ENCODE measurements at regions not wholly inside any gene's neighbourhood (a gene's known extent, or its start where the extent isn't known, plus 50 kb on each side); places are given as distances from the start of the nearest gene placed in this dataset.

DNA sequence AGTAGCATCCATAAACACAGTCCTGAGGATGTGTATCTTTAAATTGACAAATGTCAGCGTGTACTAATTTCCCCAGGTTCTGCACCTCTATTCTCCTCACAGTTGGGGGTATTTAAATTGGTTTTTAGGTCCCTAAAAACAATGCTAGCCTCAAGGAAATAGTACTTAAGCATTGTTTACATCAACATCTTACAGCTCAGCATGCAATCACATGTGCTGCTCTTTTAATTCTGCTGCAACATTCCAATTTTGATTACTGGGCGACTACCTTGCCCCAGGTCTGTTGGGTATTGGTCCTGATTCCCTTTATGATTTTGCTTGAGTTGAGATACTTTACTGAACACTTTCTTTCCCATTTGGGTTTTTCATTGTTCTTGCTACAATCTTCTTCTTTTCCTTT lies 616.6 kb downstream of the CCER1 start:
- Histone ChIP-seq H3K27me3 (ENCODE audit: low read length) (no peaks in the 10 kb centered on the region), H3F3A (ENCODE audit: insufficient read depth) (no peaks in the 10 kb centered on the region), H4K20me1 (ENCODE audit: low read depth, low read length) (no peaks in the 10 kb centered on the region), H3K27ac (ENCODE audit: low read depth, low read length) (no peak overlapping the region), H3K9me2 (replicated peaks; ENCODE audit: insufficient read depth, low read length) (no peaks in the 10 kb centered on the region), H2AFZ (ENCODE audit: low read depth, low read length, severe bottlenecking) (no peak overlapping the region), H3K36me3 (ENCODE audit: low read length) (no peaks in the 10 kb centered on the region), H3K4me2 (ENCODE audit: low read depth, low read length, poor library complexity, severe bottlenecking) (no peak overlapping the region), H3K9me3 (ENCODE audit: insufficient read depth, low read length) (no peaks in the 10 kb centered on the region), H3K9ac (ENCODE audit: low read length) (no peak overlapping the region), H3K79me2 (ENCODE audit: insufficient read depth, low read length) (no peaks in the 10 kb centered on the region), H3K4me3 (ENCODE audit: insufficient read depth, low read length, poor library complexity, severe bottlenecking) (no peak overlapping the region)
- TF ChIP-seq, protein P1, sequence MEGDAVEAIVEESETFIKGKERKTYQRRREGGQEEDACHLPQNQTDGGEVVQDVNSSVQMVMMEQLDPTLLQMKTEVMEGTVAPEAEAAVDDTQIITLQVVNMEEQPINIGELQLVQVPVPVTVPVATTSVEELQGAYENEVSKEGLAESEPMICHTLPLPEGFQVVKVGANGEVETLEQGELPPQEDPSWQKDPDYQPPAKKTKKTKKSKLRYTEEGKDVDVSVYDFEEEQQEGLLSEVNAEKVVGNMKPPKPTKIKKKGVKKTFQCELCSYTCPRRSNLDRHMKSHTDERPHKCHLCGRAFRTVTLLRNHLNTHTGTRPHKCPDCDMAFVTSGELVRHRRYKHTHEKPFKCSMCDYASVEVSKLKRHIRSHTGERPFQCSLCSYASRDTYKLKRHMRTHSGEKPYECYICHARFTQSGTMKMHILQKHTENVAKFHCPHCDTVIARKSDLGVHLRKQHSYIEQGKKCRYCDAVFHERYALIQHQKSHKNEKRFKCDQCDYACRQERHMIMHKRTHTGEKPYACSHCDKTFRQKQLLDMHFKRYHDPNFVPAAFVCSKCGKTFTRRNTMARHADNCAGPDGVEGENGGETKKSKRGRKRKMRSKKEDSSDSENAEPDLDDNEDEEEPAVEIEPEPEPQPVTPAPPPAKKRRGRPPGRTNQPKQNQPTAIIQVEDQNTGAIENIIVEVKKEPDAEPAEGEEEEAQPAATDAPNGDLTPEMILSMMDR (IDR thresholded peaks at IDR 0.05; ENCODE audit: insufficient read depth, low read length, poor library complexity, severe bottlenecking): no peak
- TF ChIP-seq EZH2phosphoT487 (conservative IDR thresholded peaks at IDR 0.05; ENCODE audit: low read length): no peak

DNA sequence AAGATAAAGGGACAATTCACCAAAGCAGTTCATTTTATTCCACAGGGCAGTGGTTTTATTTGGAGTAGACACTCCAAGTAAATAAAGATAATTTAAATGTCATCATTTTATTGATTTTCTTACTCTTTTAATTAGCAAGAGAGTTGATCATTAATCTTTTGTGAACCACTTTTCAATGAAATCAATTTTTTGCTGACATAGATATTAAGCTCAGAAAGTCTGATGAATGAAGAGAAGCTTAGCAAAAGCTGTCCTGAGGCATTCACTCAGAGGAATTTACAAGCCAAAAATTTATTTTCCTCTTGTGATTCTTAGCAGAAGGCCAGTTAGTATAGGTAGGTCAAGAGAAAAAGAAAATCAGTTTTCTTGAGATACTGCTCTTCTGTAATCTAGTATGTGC lies 618.0 kb downstream of the CCER1 start:
- Histone ChIP-seq H3K4me2 (ENCODE audit: low read depth, low read length, poor library complexity, severe bottlenecking) (no peak overlapping the region), H3K9me3 (ENCODE audit: insufficient read depth, low read length) (no peaks in the 10 kb centered on the region), H3K27me3 (ENCODE audit: low read length) (no peaks in the 10 kb centered on the region), H3F3A (ENCODE audit: insufficient read depth) (no peaks in the 10 kb centered on the region), H3K79me2 (ENCODE audit: insufficient read depth, low read length) (no peaks in the 10 kb centered on the region), H3K9ac (ENCODE audit: low read length) (no peak overlapping the region), H4K20me1 (ENCODE audit: low read depth, low read length) (no peaks in the 10 kb centered on the region), H3K9me2 (replicated peaks; ENCODE audit: insufficient read depth, low read length) (no peaks in the 10 kb centered on the region), H2AFZ (ENCODE audit: low read depth, low read length, severe bottlenecking) (no peak overlapping the region), H3K4me3 (ENCODE audit: insufficient read depth, low read length, poor library complexity, severe bottlenecking) (no peak overlapping the region), H3K27ac (ENCODE audit: low read depth, low read length) (no peak overlapping the region), H3K36me3 (ENCODE audit: low read length) (no peaks in the 10 kb centered on the region)
- TF ChIP-seq, protein P1 (IDR thresholded peaks at IDR 0.05; ENCODE audit: insufficient read depth, low read length, poor library complexity, severe bottlenecking): no peak
- TF ChIP-seq EZH2phosphoT487 (conservative IDR thresholded peaks at IDR 0.05; ENCODE audit: low read length): no peak

DNA sequence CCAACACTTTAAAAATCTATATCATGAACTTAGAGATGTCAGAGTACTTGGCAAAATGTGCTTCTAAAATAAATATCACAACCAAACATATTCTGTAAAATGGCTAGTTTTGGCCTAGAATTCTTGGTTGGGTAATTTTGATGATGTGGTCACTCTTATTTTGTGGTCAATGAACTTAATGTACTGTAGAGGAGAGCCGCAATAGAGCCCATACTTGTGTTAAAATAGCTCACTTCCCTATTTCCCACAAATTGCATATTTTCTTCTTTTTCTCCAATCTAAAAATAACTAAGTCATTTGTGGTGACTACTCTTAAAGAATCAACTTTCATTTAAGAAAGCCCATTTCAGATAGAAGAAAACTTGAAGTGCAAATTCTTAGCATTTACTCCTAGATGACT lies 619.4 kb downstream of the CCER1 start:
- no peaks in the 10 kb centered on the region for H3K9me2 ChIP-seq (replicated peaks; ENCODE audit: insufficient read depth, low read length)
- H2AFZ ChIP-seq (ENCODE audit: low read depth, low read length, severe bottlenecking): no peak overlapping the region
- H3K27ac ChIP-seq (ENCODE audit: low read depth, low read length): no peak overlapping the region
- H3K4me3 ChIP-seq (ENCODE audit: insufficient read depth, low read length, poor library complexity, severe bottlenecking): no peak overlapping the region
- H3K79me2 ChIP-seq (ENCODE audit: insufficient read depth, low read length): no peaks in the 10 kb centered on the region
- no peaks in the 10 kb centered on the region for H3K9me3 ChIP-seq (ENCODE audit: insufficient read depth, low read length)
- no peaks in the 10 kb centered on the region for H3F3A ChIP-seq (ENCODE audit: insufficient read depth)
- TF ChIP-seq EZH2phosphoT487 (conservative IDR thresholded peaks at IDR 0.05; ENCODE audit: low read length): no peak
- TF ChIP-seq, protein P1 (IDR thresholded peaks at IDR 0.05; ENCODE audit: insufficient read depth, low read length, poor library complexity, severe bottlenecking): no peak
- H4K20me1 ChIP-seq (ENCODE audit: low read depth, low read length): no peaks in the 10 kb centered on the region
- H3K9ac ChIP-seq (ENCODE audit: low read length): no peak overlapping the region
- no peaks in the 10 kb centered on the region for H3K27me3 ChIP-seq (ENCODE audit: low read length)
- no peaks in the 10 kb centered on the region for H3K36me3 ChIP-seq (ENCODE audit: low read length)
- H3K4me2 ChIP-seq (ENCODE audit: low read depth, low read length, poor library complexity, severe bottlenecking): no peak overlapping the region
